Nephron progenitor cell (in vitro differentiated cells): ENCODE measurements at regions not wholly inside any gene's neighbourhood (a gene's known extent, or its start where the extent isn't known, plus 50 kb on each side); places are given as distances from the start of the nearest gene placed in this dataset.
"Not testable (repeated sequence)": the region's sequence is repeated elsewhere in the genome, so short reads cannot be mapped to it uniquely, and the experiment has no call there.

Source experiments
- DNase-seq: peaks from one replicate; pipeline ENCODE4 v3.0.0; 2021
- H3K27ac Mint-ChIP-seq: 2 replicates; pipeline ENCODE4 v1.8.0; 2021; ENCODE audit warnings: mild to moderate bottlenecking, moderate library complexity, mixed read lengths
- H3K27me3 Mint-ChIP-seq: 2 replicates; pipeline ENCODE4 v1.8.0; 2021; ENCODE audit warnings: mild to moderate bottlenecking, low read depth, mixed read lengths; ENCODE audit not compliant: poor library complexity
- H3K36me3 Mint-ChIP-seq: 2 replicates; pipeline ENCODE4 v1.8.0; 2021; ENCODE audit warnings: low read depth, mixed read lengths
- H3K4me1 Mint-ChIP-seq: 2 replicates; pipeline ENCODE4 v1.8.0; 2021; ENCODE audit warnings: mixed read lengths
- H3K4me3 Mint-ChIP-seq: 2 replicates; pipeline ENCODE4 v1.8.0; 2021; ENCODE audit warnings: mild to moderate bottlenecking, moderate library complexity, mixed read lengths
- H3K9me3 Mint-ChIP-seq: 2 replicates; pipeline ENCODE4 v1.8.0; 2021; ENCODE audit warnings: mild to moderate bottlenecking, moderate library complexity, mixed read lengths
- CTCF ChIP-seq: fragments of 200-600 bp; sonication (generic); IDR thresholded peaks from 2 replicates; pipeline ENCODE4 v1.5.0; 2021; ENCODE audit warnings: antibody characterized with exemption

GRCh38 chr10:81428456-81429134 lies 446.4 kb upstream of the NRG3 start:
- no peaks in the 10 kb centered on the region for H3K27me3 Mint-ChIP-seq
- no peak for TF ChIP-seq CTCF
- H3K9me3 Mint-ChIP-seq, result peaks cover 24% of the 10 kb centered on the region
- no peak for DNase-seq
- no peak overlapping the region for H3K27ac Mint-ChIP-seq
- H3K4me3 Mint-ChIP-seq, result no peak overlapping the region
- no peaks in the 10 kb centered on the region for H3K36me3 Mint-ChIP-seq
- no peaks in the 10 kb centered on the region for H3K4me1 Mint-ChIP-seq

DNA sequence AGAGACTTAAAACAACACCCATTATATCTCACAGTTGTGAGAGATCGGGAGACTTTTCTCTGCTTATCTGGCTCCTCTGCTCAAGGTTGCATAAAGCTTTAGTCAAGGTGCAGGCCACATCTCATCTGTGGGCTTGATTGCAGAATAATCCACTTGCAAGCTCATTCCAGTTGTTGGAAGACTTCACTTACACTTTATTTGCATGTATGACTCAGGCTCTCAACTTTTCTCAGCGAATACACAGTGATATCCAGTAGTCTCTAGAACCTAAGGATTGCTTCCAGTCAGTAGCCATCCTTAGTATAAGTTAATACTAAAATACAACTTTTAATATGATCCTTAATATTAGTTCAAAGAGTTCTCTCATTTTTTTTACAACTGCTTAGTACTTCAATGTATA lies 435.5 kb upstream of the NRG3 start:
- no peak overlapping the region for H3K4me3 Mint-ChIP-seq
- TF ChIP-seq CTCF, result no peak
- no peak overlapping the region for H3K27ac Mint-ChIP-seq
- H3K27me3 Mint-ChIP-seq, result no peaks in the 10 kb centered on the region
- H3K36me3 Mint-ChIP-seq, result peaks cover 4% of the 10 kb centered on the region
- DNase-seq, result no peak
- no peaks in the 10 kb centered on the region for H3K4me1 Mint-ChIP-seq
- H3K9me3 Mint-ChIP-seq, result peaks cover 13% of the 10 kb centered on the region

DNA sequence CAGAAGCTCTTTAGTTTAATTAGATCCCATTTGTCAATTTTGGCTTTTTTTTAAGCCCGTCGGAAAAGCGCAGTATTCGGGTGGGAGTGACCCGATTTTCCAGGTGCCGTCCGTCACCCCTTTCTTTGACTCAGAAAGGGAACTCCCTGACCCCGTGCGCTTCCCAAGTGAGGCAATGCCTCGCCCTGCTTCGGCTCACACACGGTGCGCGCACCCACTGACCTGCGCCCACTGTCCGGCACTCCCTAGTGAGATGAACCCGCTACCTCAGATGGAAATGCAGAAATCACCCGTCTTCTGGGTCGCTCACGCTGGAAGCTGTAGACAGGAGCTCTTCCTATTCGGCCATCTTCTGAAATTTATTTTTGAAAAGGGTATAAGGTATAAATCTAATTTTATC lies 433.4 kb upstream of the NRG3 start:
- not testable (repeated sequence) for H3K4me1 Mint-ChIP-seq, H3K4me3 Mint-ChIP-seq, H3K27ac Mint-ChIP-seq, H3K36me3 Mint-ChIP-seq, DNase-seq, H3K27me3 Mint-ChIP-seq
- H3K9me3 Mint-ChIP-seq, result peaks cover 13% of the 10 kb centered on the region

DNA sequence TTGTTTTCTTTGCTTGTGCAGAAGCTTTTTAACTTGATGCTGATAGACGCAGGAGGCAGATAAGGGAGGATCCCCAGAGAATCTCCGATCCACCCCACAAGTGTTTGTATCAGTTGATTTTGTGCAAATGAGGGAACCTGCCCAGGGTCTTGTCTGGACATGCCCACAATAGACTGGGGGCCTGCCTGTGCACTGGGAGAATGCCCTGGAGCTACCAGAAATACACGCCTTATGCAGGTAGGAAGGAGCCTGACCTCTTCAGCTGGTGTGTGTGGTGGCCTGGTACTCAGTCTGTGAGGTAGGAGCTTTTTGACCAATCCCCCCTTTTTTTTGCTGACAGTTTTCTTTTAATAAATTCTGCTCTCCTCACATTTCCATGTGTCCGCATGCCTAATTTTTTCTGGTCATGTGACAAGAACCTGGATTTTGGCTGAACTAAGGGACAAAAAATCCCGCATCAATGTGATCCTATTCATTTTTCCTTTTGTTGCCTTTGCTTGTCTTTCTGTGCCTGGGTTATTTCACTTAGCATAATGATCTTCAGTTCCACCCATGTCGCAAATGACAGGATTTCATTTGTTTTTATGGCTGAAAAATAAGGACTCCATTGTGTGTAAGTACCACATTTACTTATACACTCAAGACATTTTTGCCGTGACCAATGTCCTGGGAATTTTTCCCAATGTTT lies 430.6 kb upstream of the NRG3 start:
- H3K4me1 Mint-ChIP-seq, result no peaks in the 10 kb centered on the region
- H3K4me3 Mint-ChIP-seq, result peak overlapping the region; percentile 33
- TF ChIP-seq CTCF, result no peak
- peak overlapping the region; percentile 20 for H3K27ac Mint-ChIP-seq
- H3K27me3 Mint-ChIP-seq, result no peaks in the 10 kb centered on the region
- DNase-seq, result no peak
- peaks cover 13% of the 10 kb centered on the region for H3K9me3 Mint-ChIP-seq
- H3K36me3 Mint-ChIP-seq, result peaks cover 4% of the 10 kb centered on the region

DNA sequence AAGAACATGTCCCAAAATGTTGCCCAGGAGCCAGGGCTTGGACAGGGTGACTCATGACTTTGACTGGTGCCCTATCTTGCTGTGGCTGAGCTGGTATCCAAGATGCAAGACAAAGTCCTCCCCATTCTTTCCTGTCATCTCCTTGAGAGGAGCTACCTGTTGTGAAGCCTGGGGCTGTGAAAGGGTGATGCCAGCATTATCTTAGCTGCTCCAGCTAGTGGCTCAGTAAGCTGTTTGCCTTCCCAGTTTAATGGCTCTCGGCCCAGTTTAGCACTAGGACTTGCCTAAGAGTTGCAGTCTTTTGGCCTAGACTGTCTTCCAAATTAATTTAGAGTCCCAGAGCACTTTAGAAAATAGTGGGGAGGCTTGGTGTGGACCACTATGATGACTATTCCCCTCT lies 424.3 kb upstream of the NRG3 start:
- Mint-ChIP-seq H3K9me3 (no peaks in the 10 kb centered on the region), H3K27ac (no peak overlapping the region), H3K27me3 (no peaks in the 10 kb centered on the region), H3K36me3 (no peaks in the 10 kb centered on the region), H3K4me3 (no peak overlapping the region), H3K4me1 (no peaks in the 10 kb centered on the region)
- DNase-seq, result no peak
- TF ChIP-seq CTCF, result no peak

DNA sequence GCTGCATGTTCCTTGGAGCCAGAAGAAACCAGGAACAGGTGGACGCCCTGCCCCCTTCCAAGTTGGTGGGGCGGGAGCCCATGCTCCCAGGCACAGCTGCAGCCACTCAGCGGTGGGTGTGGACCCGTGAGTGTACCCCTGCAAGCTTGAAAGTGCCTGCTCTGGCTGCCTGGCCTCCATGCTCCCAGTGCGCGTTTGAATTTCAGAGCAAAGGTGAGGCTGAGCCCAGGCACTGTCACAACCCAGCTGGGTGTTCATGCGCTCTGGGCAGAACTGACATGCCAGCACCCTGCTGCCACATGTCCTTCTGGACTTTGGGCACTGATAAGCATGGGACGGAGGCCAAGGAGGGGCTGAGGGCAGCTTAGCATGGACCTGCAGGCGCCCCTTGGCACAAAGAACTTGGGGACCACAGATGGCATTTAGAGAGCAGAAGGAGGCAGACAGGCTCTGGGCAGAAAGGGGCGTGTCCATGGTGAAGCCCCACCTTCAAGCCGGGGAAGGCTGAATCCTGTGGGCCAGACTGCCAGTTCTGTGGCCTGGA lies 402.0 kb upstream of the NRG3 start:
- Mint-ChIP-seq H3K4me1 (no peaks in the 10 kb centered on the region), H3K9me3 (peaks cover 13% of the 10 kb centered on the region), H3K27me3 (no peaks in the 10 kb centered on the region), H3K27ac (no peak overlapping the region), H3K36me3 (no peaks in the 10 kb centered on the region), H3K4me3 (no peak overlapping the region)
- no peak for TF ChIP-seq CTCF
- no peak for DNase-seq
